Activated T-helper 1 cell treated with anti-CD3 and anti-CD28 coated beads, Interleukin-12 subunit alpha, Interleukin-12 subunit beta, Interleukin-2, Interleukin-4 antibody, amounts not matched to agents 30 ng/mL and 10 ng/mL and 1 ng/mL, durations not matched to agents 14 hours and 24 hours and 36 hours (primary cell): ENCODE measurements at regions not wholly inside any gene's neighbourhood (a gene's known extent, or its start where the extent isn't known, plus 50 kb on each side); places are given as distances from the start of the nearest gene placed in this dataset.
"Not testable (repeated sequence)": the region's sequence is repeated elsewhere in the genome, so short reads cannot be mapped to it uniquely, and the experiment has no call there.

Experiments used
- DNase-seq: peaks from one replicate; pipeline ENCODE4 v3.0.0; 2021; ENCODE audit warnings: low spot score
- H3K27ac Mint-ChIP-seq: one replicate; pipeline ENCODE4 v1.8.0; 2021; ENCODE audit warnings: mild to moderate bottlenecking, mixed read lengths
- H3K27me3 Mint-ChIP-seq: one replicate; pipeline ENCODE4 v1.8.0; 2022; ENCODE audit warnings: mild to moderate bottlenecking, moderate library complexity, mixed read lengths; ENCODE audit not compliant: insufficient read depth
- H3K36me3 Mint-ChIP-seq: one replicate; pipeline ENCODE4 v1.8.0; 2021; ENCODE audit warnings: low read depth, mixed read lengths
- H3K4me1 Mint-ChIP-seq: one replicate; pipeline ENCODE4 v1.8.0; 2021; ENCODE audit warnings: low read depth, mixed read lengths
- H3K4me3 Mint-ChIP-seq: one replicate; pipeline ENCODE4 v1.8.0; 2021; ENCODE audit warnings: mild to moderate bottlenecking, moderate library complexity, mixed read lengths
- H3K9me3 Mint-ChIP-seq: one replicate; pipeline ENCODE4 v1.8.0; 2021; ENCODE audit warnings: mixed read lengths
- intact Hi-C: fragments of 100-400 bp; cut with micrococcal nuclease; formaldehyde crosslinking; loops from one replicate; pipeline ENCODE4 v1.15.1; 2024

GRCh38 chr15:54820098-54820497 lies 376.6 kb downstream of the RSL24D1 start:
- no peak for DNase-seq
- Mint-ChIP-seq H3K36me3 (no peaks in the 10 kb centered on the region), H3K9me3 (peaks cover 5% of the 10 kb centered on the region), H3K27ac (no peak overlapping the region), H3K4me1 (no peaks in the 10 kb centered on the region), H3K27me3 (no peaks in the 10 kb centered on the region), H3K4me3 (no peak overlapping the region)
- intact Hi-C loops, result no loop called here

GRCh38 chr15:54816401-54816800 lies 380.3 kb downstream of the RSL24D1 start:
- no peaks in the 10 kb centered on the region for H3K4me1 Mint-ChIP-seq
- no peaks in the 10 kb centered on the region for H3K9me3 Mint-ChIP-seq

GRCh38 chr15:54815556-54815955 lies 381.2 kb downstream of the RSL24D1 start:
- no peak overlapping the region for H3K4me3 Mint-ChIP-seq
- H3K9me3 Mint-ChIP-seq, result no peaks in the 10 kb centered on the region
- DNase-seq, result no peak
- H3K27ac Mint-ChIP-seq, result no peak overlapping the region
- no peaks in the 10 kb centered on the region for H3K36me3 Mint-ChIP-seq
- H3K27me3 Mint-ChIP-seq, result peaks cover 2% of the 10 kb centered on the region
- no peaks in the 10 kb centered on the region for H3K4me1 Mint-ChIP-seq
- intact Hi-C loops, result no loop called here

More at GRCh38 chr15:54816401-54816800, 380.3 kb downstream of the RSL24D1 start:
- Mint-ChIP-seq H3K36me3 (no peaks in the 10 kb centered on the region), H3K27me3 (peaks cover 2% of the 10 kb centered on the region), H3K27ac (no peak overlapping the region), H3K4me3 (no peak overlapping the region)
- no peak for DNase-seq
- intact Hi-C loops, result no loop called here

- DNase-seq, result no peak
- Mint-ChIP-seq H3K27ac (no peak overlapping the region), H3K4me1 (no peaks in the 10 kb centered on the region), H3K27me3 (peaks cover 2% of the 10 kb centered on the region), H3K36me3 (no peaks in the 10 kb centered on the region), H3K4me3 (no peak overlapping the region), H3K9me3 (no peaks in the 10 kb centered on the region)
- intact Hi-C loops, result no loop called here
Measured at GRCh38 chr15:54812383-54812782, 384.4 kb downstream of the RSL24D1 start.

- H3K27ac Mint-ChIP-seq, result no peak overlapping the region
- H3K9me3 Mint-ChIP-seq, result no peaks in the 10 kb centered on the region
- H3K27me3 Mint-ChIP-seq, result peaks cover 2% of the 10 kb centered on the region
- intact Hi-C loops, result no loop called here
- H3K36me3 Mint-ChIP-seq, result no peaks in the 10 kb centered on the region
- H3K4me3 Mint-ChIP-seq, result no peak overlapping the region
- no peak for DNase-seq
- no peaks in the 10 kb centered on the region for H3K4me1 Mint-ChIP-seq
Measured at GRCh38 chr15:54810496-54810895, 386.2 kb downstream of the RSL24D1 start.

GRCh38 chr15:54810031-54810430 lies 386.7 kb downstream of the RSL24D1 start:
- intact Hi-C loops, result no loop called here
- H3K9me3 Mint-ChIP-seq, result no peaks in the 10 kb centered on the region
- peaks cover 2% of the 10 kb centered on the region for H3K27me3 Mint-ChIP-seq

GRCh38 chr15:54808321-54808720 lies 388.4 kb downstream of the RSL24D1 start:
- Mint-ChIP-seq H3K27me3 (peaks cover 2% of the 10 kb centered on the region), H3K4me3 (no peak overlapping the region), H3K9me3 (no peaks in the 10 kb centered on the region), H3K27ac (no peak overlapping the region), H3K36me3 (no peaks in the 10 kb centered on the region), H3K4me1 (no peaks in the 10 kb centered on the region)
- intact Hi-C loops, result no loop called here
- DNase-seq, result no peak

More at GRCh38 chr15:54810031-54810430, 386.7 kb downstream of the RSL24D1 start:
- no peak overlapping the region for H3K27ac Mint-ChIP-seq
- no peaks in the 10 kb centered on the region for H3K36me3 Mint-ChIP-seq
- H3K4me3 Mint-ChIP-seq, result no peak overlapping the region
- no peaks in the 10 kb centered on the region for H3K4me1 Mint-ChIP-seq
- no peak for DNase-seq

GRCh38 chr15:54803987-54804386 lies 392.8 kb downstream of the RSL24D1 start:
- DNase-seq, result no peak
- no peaks in the 10 kb centered on the region for H3K9me3 Mint-ChIP-seq
- intact Hi-C loops, result no loop called here
- H3K27ac Mint-ChIP-seq, result no peak overlapping the region
- H3K36me3 Mint-ChIP-seq, result no peaks in the 10 kb centered on the region
- H3K4me3 Mint-ChIP-seq, result no peak overlapping the region
- no peaks in the 10 kb centered on the region for H3K27me3 Mint-ChIP-seq
- no peaks in the 10 kb centered on the region for H3K4me1 Mint-ChIP-seq

GRCh38 chr15:54803134-54803808 lies 393.5 kb downstream of the RSL24D1 start:
- DNase-seq, result no peak
- Mint-ChIP-seq H3K27me3 (no peaks in the 10 kb centered on the region), H3K36me3 (no peaks in the 10 kb centered on the region), H3K9me3 (no peaks in the 10 kb centered on the region), H3K27ac (no peak overlapping the region), H3K4me1 (no peaks in the 10 kb centered on the region), H3K4me3 (no peak overlapping the region)
- intact Hi-C loops, result no loop called here

GRCh38 chr15:54792526-54792925 lies 404.2 kb downstream of the RSL24D1 start:
- intact Hi-C loops, result no loop called here
- Mint-ChIP-seq H3K4me3 (no peak overlapping the region), H3K4me1 (no peaks in the 10 kb centered on the region), H3K9me3 (no peaks in the 10 kb centered on the region), H3K27me3 (no peaks in the 10 kb centered on the region), H3K36me3 (no peaks in the 10 kb centered on the region), H3K27ac (no peak overlapping the region)
- no peak for DNase-seq

- no peak for DNase-seq
- H3K9me3 Mint-ChIP-seq, result no peaks in the 10 kb centered on the region
- H3K36me3 Mint-ChIP-seq, result no peaks in the 10 kb centered on the region
- no peaks in the 10 kb centered on the region for H3K4me1 Mint-ChIP-seq
- intact Hi-C loops, result no loop called here
- no peak overlapping the region for H3K27ac Mint-ChIP-seq
- H3K4me3 Mint-ChIP-seq, result no peak overlapping the region
- no peaks in the 10 kb centered on the region for H3K27me3 Mint-ChIP-seq
Measured at GRCh38 chr15:54790693-54791092, 406.0 kb downstream of the RSL24D1 start.

GRCh38 chr15:54789376-54789775 lies 407.4 kb downstream of the RSL24D1 start:
- peaks cover 5% of the 10 kb centered on the region for H3K9me3 Mint-ChIP-seq
- H3K27me3 Mint-ChIP-seq, result no peaks in the 10 kb centered on the region
- H3K27ac Mint-ChIP-seq, result no peak overlapping the region
- H3K4me3 Mint-ChIP-seq, result no peak overlapping the region
- intact Hi-C loops, result no loop called here
- H3K36me3 Mint-ChIP-seq, result no peaks in the 10 kb centered on the region
- no peak for DNase-seq
- no peaks in the 10 kb centered on the region for H3K4me1 Mint-ChIP-seq

- H3K27me3 Mint-ChIP-seq, H3K4me1 Mint-ChIP-seq, intact Hi-C loops, DNase-seq, H3K4me3 Mint-ChIP-seq, H3K27ac Mint-ChIP-seq, H3K36me3 Mint-ChIP-seq: not testable (repeated sequence)
- peaks cover 26% of the 10 kb centered on the region for H3K9me3 Mint-ChIP-seq
Measured at GRCh38 chr15:54781220-54781619, 415.5 kb downstream of the RSL24D1 start.

- Mint-ChIP-seq H3K9me3 (peaks cover 19% of the 10 kb centered on the region), H3K27ac (no peak overlapping the region), H3K4me3 (no peak overlapping the region), H3K27me3 (no peaks in the 10 kb centered on the region), H3K4me1 (no peaks in the 10 kb centered on the region), H3K36me3 (no peaks in the 10 kb centered on the region)
- intact Hi-C loops, result no loop called here
- DNase-seq, result no peak
Measured at GRCh38 chr15:54779271-54779670, 417.5 kb downstream of the RSL24D1 start.
